Lower leg skin (tissue), 4 donors: ENCODE measurements at regions not wholly inside any gene's neighbourhood (a gene's known extent, or its start where the extent isn't known, plus 50 kb on each side); places are given as distances from the start of the nearest gene placed in this dataset.

Experiments
- DNase-seq, 2 donors: peaks; one replicate each; pipeline ENCODE4 v3.0.0-alpha.2; 2019; ENCODE audit warnings: low spot score in 2 of 2
- H3K4me3 ChIP-seq: fragments of 200-600 bp; sonication (generic); 2 replicates; pipeline ENCODE4 v1.5.1; 2017; ENCODE audit warnings: mild to moderate bottlenecking, low read depth; ENCODE audit not compliant: poor library complexity, severe bottlenecking
- CTCF ChIP-seq, 3 donors: fragments of 450-650 bp; IDR thresholded peaks; one replicate each; pipeline ENCODE4 v1.5.1; 2016; ENCODE audit warnings: antibody characterized with exemption in 3 of 3, mild to moderate bottlenecking in 3 of 3, moderate library complexity in 2 of 3
- POLR2A ChIP-seq, 2 donors: fragments of 450-650 bp; IDR thresholded peaks; one replicate each; pipeline ENCODE4 v1.6.1; 2016 to 2017; ENCODE audit warnings: antibody characterized with exemption in 2 of 2, mild to moderate bottlenecking in 1 of 2, moderate library complexity in 1 of 2
- WGBS, 2 donors: methylation state at CpG; one replicate each; pipeline ENCODE4 v1.1.5; 2018; 5-methylcytosine and 5-hydroxymethylcytosine counted together
- intact Hi-C: fragments of 100-400 bp; cut with DNase I; formaldehyde crosslinking; loops from one replicate; pipeline ENCODE4 v1.15.0; 2023; ENCODE audit warnings: low total_unique reads

GRCh38 chr20:6886065-6886729, 118.7 kb downstream of the BMP2 start:
- intact Hi-C loops = no loop called here
- WGBS, 2 donors = 56 to 57% methylated on average over 8 of the region's 8 CpGs
- H3K4me3 ChIP-seq = no peak overlapping the region
- no peak for TF ChIP-seq CTCF (IDR thresholded peaks at IDR 0.05)
- no peak for TF ChIP-seq POLR2A (IDR thresholded peaks at IDR 0.05)
- no peak for DNase-seq

- TF ChIP-seq POLR2A (IDR thresholded peaks at IDR 0.05) (no peak), CTCF (IDR thresholded peaks at IDR 0.05) (no peak)
- 67 to 94% methylated on average over 4 of the region's 4 CpGs for WGBS, 2 donors
- no peak overlapping the region for H3K4me3 ChIP-seq
- intact Hi-C loops = no loop called here
- DNase-seq = no peak
These were observed 120.5 kb downstream of the BMP2 start for GRCh38 chr20:6887966-6888365.

- DNase-seq = no peak
- H3K4me3 ChIP-seq = no peak overlapping the region
- intact Hi-C loops = no loop called here
- WGBS, 2 donors = 87 to 88% methylated on average over 4 of the region's 4 CpGs
- no peak for TF ChIP-seq POLR2A (IDR thresholded peaks at IDR 0.05)
- TF ChIP-seq CTCF (IDR thresholded peaks at IDR 0.05) = no peak
These were observed 121.4 kb downstream of the BMP2 start for GRCh38 chr20:6888736-6889395.

- intact Hi-C loops = no loop called here
- no peak for TF ChIP-seq CTCF (IDR thresholded peaks at IDR 0.05)
- no peak for TF ChIP-seq POLR2A (IDR thresholded peaks at IDR 0.05)
- no peak overlapping the region for H3K4me3 ChIP-seq
- WGBS, 2 donors = 74 to 85% methylated on average over 1 of the region's 1 CpG
- DNase-seq = no peak
These were observed 125.2 kb downstream of the BMP2 start for GRCh38 chr20:6892724-6893123.

GRCh38 chr20:6898928-6899327, 131.4 kb downstream of the BMP2 start:
- H3K4me3 ChIP-seq = no peak overlapping the region
- DNase-seq = no peak
- WGBS, 2 donors = 63 to 91% methylated on average over 3 of the region's 3 CpGs
- no peak for TF ChIP-seq POLR2A (IDR thresholded peaks at IDR 0.05)
- TF ChIP-seq CTCF (IDR thresholded peaks at IDR 0.05) = no peak
- intact Hi-C loops = no loop called here
